ENCODE measurements at regions not wholly inside any gene's neighbourhood (a gene's known extent, or its start where the extent isn't known, plus 50 kb on each side); places are given as distances from the start of the nearest gene placed in this dataset.
"Not testable (repeated sequence)": the region's sequence is repeated elsewhere in the genome, so short reads cannot be mapped to it uniquely, and the experiment has no call there.

- DNase-seq = no peak
Observed at GRCh38 chr13:58660826-58661225, 1029.3 kb downstream of the PCDH17 start.

GRCh38 chr13:58666331-58666730 lies 1034.8 kb downstream of the PCDH17 start:
- no peak for DNase-seq

GRCh38 chr13:58667096-58667495 lies 1035.6 kb downstream of the PCDH17 start:
- no peak for DNase-seq

- no peak for DNase-seq
Observed at GRCh38 chr13:58680115-58680514, 1048.6 kb downstream of the PCDH17 start.

GRCh38 chr13:58682616-58683015 lies 1051.1 kb downstream of the PCDH17 start:
- DNase-seq = no peak

- no peak for DNase-seq
Observed at GRCh38 chr13:58687148-58687547, 1055.6 kb downstream of the PCDH17 start.

- no peak for DNase-seq
Observed at GRCh38 chr13:58698531-58698930, 1067.0 kb downstream of the PCDH17 start.

- DNase-seq = no peak
Observed at GRCh38 chr13:58704953-58705352, 1073.4 kb downstream of the PCDH17 start.

GRCh38 chr13:58706421-58706820 lies 1074.9 kb downstream of the PCDH17 start:
- no peak for DNase-seq

GRCh38 chr13:58712191-58712590 lies 1080.6 kb downstream of the PCDH17 start:
- DNase-seq = no peak

GRCh38 chr13:58714016-58714415 lies 1082.5 kb downstream of the PCDH17 start:
- not testable (repeated sequence) for DNase-seq

GRCh38 chr13:58721273-58721672 lies 1089.7 kb downstream of the PCDH17 start:
- no peak for DNase-seq

- DNase-seq = no peak
Observed at GRCh38 chr13:58728126-58728525, 1096.6 kb downstream of the PCDH17 start.

GRCh38 chr13:58729361-58729760 lies 1097.8 kb downstream of the PCDH17 start:
- DNase-seq = no peak

GRCh38 chr13:58744686-58745085 lies 1113.1 kb downstream of the PCDH17 start:
- DNase-seq = no peak

- no peak for DNase-seq
Observed at GRCh38 chr13:58767566-58767965, 1136.0 kb downstream of the PCDH17 start.

- DNase-seq = no peak
Observed at GRCh38 chr13:58773280-58773859, 1141.8 kb downstream of the PCDH17 start.

GRCh38 chr13:58782736-58783135 lies 1151.2 kb downstream of the PCDH17 start:
- DNase-seq = no peak

GRCh38 chr13:58792854-58793253 lies 1161.3 kb downstream of the PCDH17 start:
- DNase-seq = no peak

GRCh38 chr13:58795715-58796114 lies 1164.2 kb downstream of the PCDH17 start:
- DNase-seq = no peak

- DNase-seq = no peak
Observed at GRCh38 chr13:58804832-58805231, 1173.3 kb downstream of the PCDH17 start.

- DNase-seq = no peak
Observed at GRCh38 chr13:58806401-58806800, 1174.9 kb downstream of the PCDH17 start.

- DNase-seq = no peak
Observed at GRCh38 chr13:58823701-58824100, 1192.2 kb downstream of the PCDH17 start.

GRCh38 chr13:58827904-58828303 lies 1196.4 kb downstream of the PCDH17 start:
- no peak for DNase-seq

- DNase-seq = no peak
Observed at GRCh38 chr13:58830841-58831240, 1199.3 kb downstream of the PCDH17 start.

- DNase-seq = no peak
Observed at GRCh38 chr13:58838615-58839014, 1207.1 kb downstream of the PCDH17 start.

Measured in stimulated activated naive CD4-positive, alpha-beta T cell treated with Interleukin-2 at 50 U/mL for 16 hours (primary cell).